HG03175 (cell line): ENCODE measurements at regions not wholly inside any gene's neighbourhood (a gene's known extent, or its start where the extent isn't known, plus 50 kb on each side); places are given as distances from the start of the nearest gene placed in this dataset.

Source experiments
- ATAC-seq: cut with Tn5 transposase; IDR thresholded peaks from one replicate; pipeline ENCODE4 v1.9.1; 2021; ENCODE audit warnings: mild to moderate bottlenecking, moderate library complexity; ENCODE audit not compliant: unreplicated experiment

- ATAC-seq, result no peak
Measured at GRCh38 chr9:7996558-7996957, 197.0 kb upstream of the DMAC1 start.

DNA sequence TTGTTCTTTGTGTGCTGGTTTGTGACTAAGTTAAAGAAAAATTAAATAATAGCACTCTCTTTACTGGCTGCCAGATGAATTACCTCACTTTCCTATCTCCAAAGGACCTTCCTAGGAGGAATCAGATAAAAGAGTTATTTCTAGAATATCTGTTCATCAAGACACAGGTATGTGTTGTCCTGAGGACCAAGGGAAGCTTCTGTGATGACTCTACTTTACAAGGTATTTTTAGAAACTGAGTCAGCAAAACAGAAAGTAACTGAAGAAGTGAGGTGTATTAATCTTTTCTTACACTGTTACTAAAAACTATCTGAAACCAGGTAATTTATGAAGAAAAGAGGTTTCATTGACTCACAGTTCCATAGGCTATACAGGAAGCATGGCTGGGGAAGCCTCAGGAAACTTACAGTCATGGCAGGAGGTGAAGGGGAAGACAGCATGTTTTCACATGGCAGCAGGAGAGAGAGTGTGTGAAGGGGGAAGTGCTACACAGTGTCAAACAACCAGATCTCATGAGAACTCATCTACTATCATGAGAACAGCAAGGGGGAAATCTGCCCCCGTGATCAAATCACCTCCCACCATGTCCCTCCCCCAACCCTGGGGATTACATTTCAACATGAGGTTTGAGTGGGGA lies 189.2 kb upstream of the DMAC1 start:
- ATAC-seq, result no peak

- ATAC-seq, result no peak
Measured at GRCh38 chr9:7984692-7985091, 185.1 kb upstream of the DMAC1 start.

GRCh38 chr9:7984203-7984602 lies 184.6 kb upstream of the DMAC1 start:
- ATAC-seq, result no peak

GRCh38 chr9:7983490-7983889 lies 183.9 kb upstream of the DMAC1 start:
- no peak for ATAC-seq

DNA sequence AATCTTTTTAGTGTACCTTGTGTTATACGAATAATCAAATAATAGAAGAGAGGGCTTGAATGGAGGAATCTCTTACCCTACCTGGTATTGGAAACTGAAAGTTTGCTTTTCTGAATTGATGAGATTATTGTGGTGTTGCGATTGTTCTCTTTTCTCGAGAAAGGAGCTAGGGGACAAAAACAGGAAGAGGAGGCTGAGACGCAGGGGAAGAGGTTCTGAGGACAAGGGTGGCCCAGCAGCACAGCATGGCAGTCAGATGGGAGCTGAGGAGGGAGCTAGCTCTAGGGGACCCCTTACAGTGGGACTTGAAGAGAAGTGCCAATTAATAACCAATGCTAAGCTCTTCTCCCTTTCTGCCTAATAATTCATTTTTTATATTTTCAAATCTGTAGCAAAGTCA lies 183.3 kb upstream of the DMAC1 start:
- ATAC-seq, result no peak

DNA sequence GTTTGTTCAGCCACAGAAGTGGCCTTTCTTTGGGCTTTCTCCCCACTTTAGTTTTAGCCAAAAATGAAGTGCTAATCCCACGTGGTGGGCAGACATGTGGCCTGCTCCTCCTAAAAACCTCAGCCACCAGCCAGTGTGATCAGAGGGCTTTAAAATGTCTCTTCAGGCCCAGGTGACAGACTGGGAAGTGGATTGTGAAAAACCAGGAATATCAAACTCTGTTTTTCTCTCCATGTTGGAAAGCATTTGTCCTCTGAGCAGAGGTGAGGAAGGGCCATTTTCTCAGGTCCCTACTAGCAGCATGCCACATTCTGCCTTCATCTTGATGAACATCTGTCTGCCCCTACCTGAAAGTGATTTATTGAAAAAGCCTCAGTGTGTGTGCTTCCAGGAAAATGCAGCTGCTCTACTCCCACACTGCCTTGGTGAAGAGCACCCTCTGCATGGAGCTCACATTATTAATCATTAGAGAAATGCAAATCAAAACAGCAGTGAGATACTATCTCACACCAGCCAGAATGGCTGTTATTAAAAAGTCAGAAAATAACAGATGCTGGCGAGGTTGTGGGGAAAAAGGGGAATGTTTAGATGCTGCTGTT lies 181.2 kb upstream of the DMAC1 start:
- no peak for ATAC-seq

DNA sequence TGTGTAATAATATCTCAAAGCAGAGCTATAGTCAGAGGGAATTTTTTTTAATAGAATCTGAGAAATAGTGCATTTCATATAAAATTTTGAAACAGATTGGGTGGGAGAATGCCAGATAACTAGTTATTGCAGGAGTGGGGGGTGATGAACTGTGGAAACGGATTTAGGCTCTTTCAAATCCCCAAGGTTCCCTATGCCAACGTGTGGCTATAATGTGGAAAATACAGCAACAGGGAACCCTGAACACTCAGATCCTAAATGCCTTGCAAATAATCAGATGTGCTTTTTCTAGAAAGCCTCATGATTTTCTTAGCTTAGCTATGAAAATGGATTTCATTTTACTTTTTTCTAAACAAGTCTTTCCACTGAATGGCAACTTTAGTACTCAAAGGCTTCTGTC lies 180.5 kb upstream of the DMAC1 start:
- no peak for ATAC-seq

DNA sequence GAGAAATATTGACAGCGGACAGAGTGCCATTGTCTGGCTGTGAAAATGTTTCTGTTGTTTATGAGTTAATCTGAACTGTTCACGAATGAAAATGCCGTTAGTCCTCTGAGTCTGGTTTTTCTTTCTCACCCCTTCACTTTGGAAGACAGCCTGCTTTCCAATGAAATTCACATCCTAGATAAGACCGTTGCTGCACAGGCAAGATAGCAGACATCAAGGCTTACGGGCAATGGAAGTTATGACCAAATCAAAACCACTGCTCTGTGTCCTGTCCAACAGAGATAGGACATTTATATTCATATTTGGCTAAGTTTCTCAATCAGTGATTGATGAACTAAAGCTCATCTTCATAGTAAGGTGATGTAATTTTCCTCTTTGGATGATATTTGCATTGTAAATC lies 180.0 kb upstream of the DMAC1 start:
- ATAC-seq, result no peak

DNA sequence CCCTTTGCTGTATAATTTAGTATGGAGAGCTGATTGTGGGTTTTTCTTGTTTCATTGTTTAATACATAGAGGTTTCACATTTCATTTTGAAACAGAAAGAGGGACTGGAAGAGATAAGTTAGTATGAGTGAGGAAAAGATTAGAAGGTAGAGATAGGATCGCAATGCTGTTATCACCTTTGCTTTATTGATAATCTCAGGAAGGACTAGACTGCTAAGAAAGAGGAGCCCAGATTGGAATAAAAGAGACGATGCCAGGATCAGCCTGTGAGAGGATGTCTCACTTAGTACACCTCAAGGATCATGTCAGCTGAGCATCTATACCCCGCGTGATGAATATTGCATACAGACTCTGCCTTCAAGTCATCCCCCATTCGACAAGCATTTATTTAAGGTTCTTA lies 178.0 kb upstream of the DMAC1 start:
- no peak for ATAC-seq

DNA sequence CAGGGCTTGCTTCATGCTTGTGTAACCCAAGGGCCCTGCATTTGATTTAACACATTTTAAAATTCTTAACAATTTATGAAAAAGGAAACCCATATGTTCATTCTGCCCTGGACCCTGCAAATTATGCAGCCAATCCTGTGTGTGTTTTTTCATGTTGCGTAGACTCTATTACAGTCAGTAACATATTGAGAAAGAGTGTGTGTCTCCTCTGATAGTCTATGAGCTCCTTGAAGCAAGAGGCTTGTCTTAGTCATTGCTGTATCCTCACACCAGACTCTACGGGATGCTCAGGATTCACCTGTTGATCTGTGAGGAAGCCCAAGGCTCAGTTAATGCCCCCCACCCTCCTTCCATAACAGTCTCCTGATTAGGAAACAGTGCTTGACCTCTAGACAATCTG lies 177.3 kb upstream of the DMAC1 start:
- ATAC-seq, result peak; percentile 8

DNA sequence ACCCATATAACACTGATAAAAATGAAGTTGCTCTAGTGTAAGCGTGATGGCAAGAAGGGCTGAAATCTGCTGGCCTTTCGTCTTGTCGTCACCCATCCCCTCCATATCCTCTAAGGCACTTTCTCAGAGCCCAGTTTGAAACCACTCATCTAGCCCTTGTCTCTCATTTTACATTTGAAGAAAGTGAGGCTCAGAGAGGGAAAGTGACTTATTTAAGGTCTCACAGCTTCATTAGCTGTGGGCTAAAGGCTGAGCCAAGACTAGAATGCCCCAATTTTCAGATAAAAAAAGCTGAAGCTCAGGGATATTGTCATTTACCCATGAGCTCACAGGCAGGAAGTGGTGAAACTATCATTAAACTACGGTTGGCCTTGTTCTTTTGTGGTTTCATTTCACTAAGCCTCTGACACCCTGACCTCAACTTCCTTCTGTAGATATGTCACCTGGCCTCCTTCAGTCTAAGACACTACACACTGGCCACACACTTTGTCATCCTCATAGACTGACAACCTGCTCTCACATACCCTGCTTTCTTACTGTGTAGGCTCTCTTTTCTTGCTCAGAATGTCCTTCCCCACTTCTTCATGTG lies 176.7 kb upstream of the DMAC1 start:
- peak; percentile 99 for ATAC-seq

DNA sequence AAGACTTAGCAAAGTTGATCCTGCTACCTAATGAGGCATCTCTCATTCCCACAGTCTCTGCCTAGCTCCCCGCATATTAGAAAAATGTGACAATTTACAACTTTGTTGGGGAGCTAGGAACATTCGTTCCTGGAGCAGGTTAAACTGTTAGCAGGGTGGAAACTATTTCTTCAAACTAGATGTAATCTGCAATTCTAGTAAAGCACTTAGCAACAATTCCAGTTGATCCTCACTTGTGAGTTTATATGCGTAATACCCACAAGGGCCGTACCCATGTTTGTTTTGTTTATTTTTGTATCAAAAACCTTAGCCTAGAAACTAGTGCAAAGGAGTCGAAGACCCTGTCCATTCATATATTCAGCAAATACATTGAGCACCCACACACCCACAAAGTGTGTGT lies 175.8 kb upstream of the DMAC1 start:
- ATAC-seq, result no peak

DNA sequence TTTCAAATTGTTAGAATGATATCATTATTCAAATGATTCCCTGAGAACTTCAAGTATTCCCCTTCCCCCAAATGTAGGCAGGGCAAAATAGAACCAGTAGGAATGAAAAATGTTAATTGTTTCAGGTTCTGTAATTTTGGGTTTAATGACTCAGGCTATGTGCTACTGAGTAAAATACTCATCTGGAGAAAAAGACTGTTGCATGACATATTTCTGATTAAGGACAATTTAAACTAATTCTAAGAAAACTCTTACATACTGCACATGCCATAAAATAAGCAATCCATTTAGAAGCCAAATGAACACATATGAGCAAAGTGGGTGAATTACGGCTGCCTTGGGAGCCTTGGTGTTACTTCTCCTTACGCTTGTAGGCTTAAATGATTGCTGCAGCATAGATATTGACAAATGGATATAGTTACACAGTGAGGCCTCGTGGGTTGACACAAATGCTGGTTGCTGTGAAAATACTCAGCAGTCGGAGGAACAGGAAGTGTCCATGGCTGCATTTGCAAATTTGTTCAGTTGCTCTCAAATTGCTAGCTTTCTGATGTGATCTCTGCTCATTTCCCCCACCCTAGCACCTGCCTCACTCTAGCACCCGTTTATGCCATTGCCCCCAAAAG lies 174.9 kb upstream of the DMAC1 start:
- peak; percentile 13 for ATAC-seq

GRCh38 chr9:7973123-7973522 lies 173.5 kb upstream of the DMAC1 start:
- no peak for ATAC-seq

DNA sequence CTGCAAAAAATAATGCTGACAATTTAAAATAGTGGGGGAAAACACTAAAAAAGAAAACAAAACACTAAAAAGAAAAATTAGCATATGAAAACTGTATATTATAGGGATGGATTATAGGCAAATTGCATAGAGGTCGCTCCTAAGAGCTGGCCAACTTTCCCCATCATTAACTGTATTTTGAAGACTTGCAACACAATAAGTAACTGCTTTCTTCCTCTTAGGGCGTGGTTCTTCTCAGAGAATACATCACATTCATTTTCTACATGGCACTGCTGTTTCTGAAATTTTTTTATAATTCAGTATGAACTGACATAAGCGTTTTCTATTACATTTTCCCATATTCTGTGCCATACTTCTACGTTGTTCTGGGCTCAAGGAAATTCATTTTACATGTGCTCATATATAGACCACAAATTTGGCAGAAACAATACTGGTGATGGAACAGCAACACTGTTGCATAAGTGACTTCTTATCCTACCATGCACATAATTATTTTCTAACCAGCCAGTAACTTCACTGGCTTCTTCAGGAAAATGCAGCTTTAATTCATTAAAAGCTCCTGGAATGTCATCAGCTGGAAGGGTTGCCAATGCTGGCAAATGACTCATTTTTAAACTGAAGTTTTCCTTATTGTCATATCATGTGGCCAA lies 171.2 kb upstream of the DMAC1 start:
- no peak for ATAC-seq

DNA sequence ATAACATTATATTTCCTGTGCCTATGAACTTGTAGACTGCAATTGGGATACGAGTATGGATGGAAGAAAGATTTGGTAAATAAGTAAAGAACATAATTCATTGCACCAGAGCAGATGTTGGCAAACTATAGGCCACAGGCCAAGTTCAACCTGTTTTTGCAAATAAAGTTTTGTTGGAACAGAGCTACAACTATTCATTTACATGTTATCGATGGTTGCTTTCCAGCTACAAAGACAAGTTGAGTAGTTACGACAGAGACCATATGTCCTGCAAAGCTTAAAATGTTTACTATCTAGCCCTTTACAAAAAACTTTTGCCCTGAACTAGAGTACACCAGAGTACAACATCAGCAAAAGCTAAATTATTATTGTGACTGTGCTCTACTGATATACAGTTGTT lies 169.1 kb upstream of the DMAC1 start:
- no peak for ATAC-seq

- no peak for ATAC-seq
Measured at GRCh38 chr9:7967851-7968250, 168.3 kb upstream of the DMAC1 start.

DNA sequence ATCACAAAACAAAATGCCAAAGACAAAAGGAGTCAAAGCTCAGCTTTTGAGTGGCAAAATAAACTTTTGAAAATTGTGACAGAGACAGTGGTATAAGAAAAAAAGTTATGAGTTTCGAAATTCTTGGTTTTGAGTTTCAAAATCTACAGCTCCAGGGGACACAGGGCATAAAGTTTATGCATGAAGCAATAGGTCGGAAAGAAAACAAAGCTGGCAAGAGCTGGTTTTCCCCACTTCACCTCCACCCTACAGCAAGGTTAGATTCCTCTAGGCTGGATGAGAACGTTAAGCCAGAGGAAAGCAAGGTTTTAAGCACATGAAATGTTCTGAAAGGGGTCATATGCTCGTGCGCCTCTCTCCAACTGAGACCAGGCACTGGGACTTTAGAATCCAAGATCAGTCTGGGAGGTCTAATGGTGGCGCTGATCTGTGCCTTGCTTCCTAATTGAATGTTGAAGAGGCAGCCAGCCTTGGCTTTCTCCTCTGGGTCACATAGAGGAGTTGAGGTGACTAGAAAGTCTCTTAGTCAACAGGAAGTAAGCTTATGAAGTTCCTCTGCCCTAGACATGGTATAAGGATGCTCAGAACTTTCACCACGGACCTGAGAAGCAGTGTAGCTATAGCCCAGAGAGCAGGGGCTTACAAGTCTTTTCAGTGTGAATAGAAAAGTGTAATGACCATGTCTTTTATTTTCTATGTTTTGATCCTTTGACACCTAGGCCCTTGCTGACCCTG lies 167.7 kb upstream of the DMAC1 start:
- ATAC-seq, result no peak

- no peak for ATAC-seq
Measured at GRCh38 chr9:7965063-7965462, 165.5 kb upstream of the DMAC1 start.

DNA sequence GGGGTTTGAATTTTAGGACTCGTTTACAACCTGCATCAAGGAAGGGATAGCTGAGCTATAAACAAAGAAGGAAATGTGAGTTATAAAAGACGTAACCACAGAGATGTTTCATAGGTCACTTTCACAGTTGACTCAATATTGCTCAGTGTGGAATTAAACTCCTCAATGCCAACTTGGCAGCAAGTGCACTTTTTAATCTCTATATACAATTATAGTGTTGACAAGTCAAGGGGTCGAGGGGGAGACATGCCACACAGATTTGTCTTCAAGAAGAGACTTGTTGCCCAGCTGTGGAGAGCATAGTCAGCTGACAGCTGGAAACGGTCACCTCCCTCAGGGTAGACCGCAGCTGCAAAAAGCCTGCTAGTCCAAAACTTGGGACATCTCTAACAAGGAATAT lies 163.4 kb upstream of the DMAC1 start:
- ATAC-seq, result no peak
